DMS 273 (cell line): ENCODE measurements at regions not wholly inside any gene's neighbourhood (a gene's known extent, or its start where the extent isn't known, plus 50 kb on each side); places are given as distances from the start of the nearest gene placed in this dataset.
"Not testable (repeated sequence)": the region's sequence is repeated elsewhere in the genome, so short reads cannot be mapped to it uniquely, and the experiment has no call there.

Source experiments
- DNase-seq: peaks from one replicate; lab custom pipeline; 2025; ENCODE audit not compliant: unreplicated experiment; lab: John Stamatoyannopoulos, UW

GRCh38 chr1:217138799-217139466, 415.7 kb upstream of the ESRRG start:
- DNase-seq, result no peak

GRCh38 chr1:217138173-217138765, 415.0 kb upstream of the ESRRG start:
- no peak for DNase-seq

- DNase-seq, result peak; percentile 21
Observed at GRCh38 chr1:217137210-217137881, 414.1 kb upstream of the ESRRG start.

- no peak for DNase-seq
Observed at GRCh38 chr1:217136895-217137205, 413.6 kb upstream of the ESRRG start.

- peak; percentile 19 for DNase-seq
Observed at GRCh38 chr1:217135987-217136894, 413.0 kb upstream of the ESRRG start.

- DNase-seq, result peak; percentile 83
Observed at GRCh38 chr1:217135569-217135915, 412.3 kb upstream of the ESRRG start.

- peak; percentile 87 for DNase-seq
Observed at GRCh38 chr1:217134857-217135568, 411.8 kb upstream of the ESRRG start.

GRCh38 chr1:217133958-217134856, 411.0 kb upstream of the ESRRG start:
- peak; percentile 75 for DNase-seq

- DNase-seq, result no peak
Observed at GRCh38 chr1:217133092-217133491, 409.9 kb upstream of the ESRRG start.

- not testable (repeated sequence) for DNase-seq
Observed at GRCh38 chr1:217123340-217123739, 400.1 kb upstream of the ESRRG start.

- DNase-seq, result no peak
Observed at GRCh38 chr1:217117973-217118465, 394.8 kb upstream of the ESRRG start.

- DNase-seq, result no peak
Observed at GRCh38 chr1:217115404-217116380, 392.5 kb upstream of the ESRRG start.

- DNase-seq, result no peak
Observed at GRCh38 chr1:217109928-217110327, 386.7 kb upstream of the ESRRG start.

GRCh38 chr1:217106231-217106901, 383.1 kb upstream of the ESRRG start:
- no peak for DNase-seq

GRCh38 chr1:217105437-217105836, 382.2 kb upstream of the ESRRG start:
- DNase-seq, result no peak

- DNase-seq, result no peak
Observed at GRCh38 chr1:217097819-217098218, 374.6 kb upstream of the ESRRG start.

- no peak for DNase-seq
Observed at GRCh38 chr1:217096200-217096599, 373.0 kb upstream of the ESRRG start.

GRCh38 chr1:217095050-217095622, 371.9 kb upstream of the ESRRG start:
- DNase-seq, result no peak
